H1 (cell line): ENCODE measurements at regions not wholly inside any gene's neighbourhood (a gene's known extent, or its start where the extent isn't known, plus 50 kb on each side); places are given as distances from the start of the nearest gene placed in this dataset.

Experiments used
- CHD7 ChIP-seq: fragments of 300-600 bp; sonication (generic); IDR thresholded peaks from 2 replicates; pipeline ENCODE4 v1.7.1; 2012; ENCODE audit warnings: low read length, moderate library complexity, mild to moderate bottlenecking, inconsistent platforms; ENCODE audit not compliant: insufficient replicate concordance
- GTF2F1 ChIP-seq: IDR thresholded peaks from 2 replicates; pipeline ENCODE4 v1.6.1; 2012; ENCODE audit warnings: low read depth, low read length, improper control_type of control experiment, borderline replicate concordance
- PHF8 ChIP-seq: fragments of 200-600 bp; sonication (generic); conservative IDR thresholded peaks from 2 replicates; pipeline ENCODE4 v1.7.1; 2012; ENCODE audit warnings: low read depth, mild to moderate bottlenecking, inconsistent platforms, low read length, moderate library complexity
- SP2 ChIP-seq: IDR thresholded peaks from 2 replicates; pipeline ENCODE4 v1.6.1; 2012; ENCODE audit warnings: mild to moderate bottlenecking, low read length, inconsistent platforms
- SRF ChIP-seq: IDR thresholded peaks from 2 replicates; pipeline ENCODE4 v1.6.1; 2011; ENCODE audit warnings: mild to moderate bottlenecking, low read depth, low read length, moderate library complexity

GRCh38 chr17:34416116-34416515 lies 53.1 kb upstream of the CCL1 start (continued):
- TF ChIP-seq GTF2F1, result no peak
- TF ChIP-seq CHD7, result no peak
- no peak for TF ChIP-seq SRF
- no peak for TF ChIP-seq SP2
- no peak for TF ChIP-seq PHF8
